GM13977 (cell line): ENCODE measurements at regions not wholly inside any gene's neighbourhood (a gene's known extent, or its start where the extent isn't known, plus 50 kb on each side); places are given as distances from the start of the nearest gene placed in this dataset.

Experiments
- DNase-seq: peaks from one replicate; pipeline ENCODE4 v3.0.0; 2012; ENCODE audit warnings: low spot score
- in situ Hi-C: fragments of 300-500 bp; cut with MboI; formaldehyde crosslinking; loops from one replicate; pipeline ENCODE4 v1.12.0; 2022; ENCODE audit warnings: low sequenced_read_pairs, low pct_unique_long_range_greater_than_20kb, mixed read lengths, inconsistent platforms; ENCODE audit not compliant: unreplicated experiment
- TF ChIP-seq, protein P1 (sequence below): IDR thresholded peaks from 2 replicates; pipeline ENCODE4 v1.5.1; 2012; ENCODE audit warnings: mild to moderate bottlenecking, control low read depth; ENCODE audit not compliant: insufficient read depth; ENCODE audit errors: extremely low read depth, missing control alignments

DNA sequence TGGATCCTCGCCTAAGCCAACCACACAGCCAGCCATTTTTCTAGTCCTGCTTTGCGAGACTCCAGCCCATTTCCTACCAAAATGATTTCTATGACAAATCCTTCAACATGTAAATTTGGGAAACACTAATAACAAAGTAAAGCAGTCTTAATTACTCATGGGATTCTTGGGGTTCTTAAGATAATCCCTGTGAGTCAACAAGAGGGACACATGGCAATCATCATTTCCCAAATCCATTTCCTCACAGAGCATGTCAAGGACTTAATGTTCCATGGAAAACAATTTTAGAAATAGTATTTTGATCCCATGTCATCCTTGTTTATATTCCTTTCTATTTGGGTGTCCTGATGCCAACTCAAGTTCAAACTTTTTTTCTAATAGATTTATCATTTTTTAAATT is 322.7 kb upstream of the NOX3 start:
- TF ChIP-seq, protein P1, sequence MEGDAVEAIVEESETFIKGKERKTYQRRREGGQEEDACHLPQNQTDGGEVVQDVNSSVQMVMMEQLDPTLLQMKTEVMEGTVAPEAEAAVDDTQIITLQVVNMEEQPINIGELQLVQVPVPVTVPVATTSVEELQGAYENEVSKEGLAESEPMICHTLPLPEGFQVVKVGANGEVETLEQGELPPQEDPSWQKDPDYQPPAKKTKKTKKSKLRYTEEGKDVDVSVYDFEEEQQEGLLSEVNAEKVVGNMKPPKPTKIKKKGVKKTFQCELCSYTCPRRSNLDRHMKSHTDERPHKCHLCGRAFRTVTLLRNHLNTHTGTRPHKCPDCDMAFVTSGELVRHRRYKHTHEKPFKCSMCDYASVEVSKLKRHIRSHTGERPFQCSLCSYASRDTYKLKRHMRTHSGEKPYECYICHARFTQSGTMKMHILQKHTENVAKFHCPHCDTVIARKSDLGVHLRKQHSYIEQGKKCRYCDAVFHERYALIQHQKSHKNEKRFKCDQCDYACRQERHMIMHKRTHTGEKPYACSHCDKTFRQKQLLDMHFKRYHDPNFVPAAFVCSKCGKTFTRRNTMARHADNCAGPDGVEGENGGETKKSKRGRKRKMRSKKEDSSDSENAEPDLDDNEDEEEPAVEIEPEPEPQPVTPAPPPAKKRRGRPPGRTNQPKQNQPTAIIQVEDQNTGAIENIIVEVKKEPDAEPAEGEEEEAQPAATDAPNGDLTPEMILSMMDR, result no peak
- in situ Hi-C loops, result no loop called here

DNA sequence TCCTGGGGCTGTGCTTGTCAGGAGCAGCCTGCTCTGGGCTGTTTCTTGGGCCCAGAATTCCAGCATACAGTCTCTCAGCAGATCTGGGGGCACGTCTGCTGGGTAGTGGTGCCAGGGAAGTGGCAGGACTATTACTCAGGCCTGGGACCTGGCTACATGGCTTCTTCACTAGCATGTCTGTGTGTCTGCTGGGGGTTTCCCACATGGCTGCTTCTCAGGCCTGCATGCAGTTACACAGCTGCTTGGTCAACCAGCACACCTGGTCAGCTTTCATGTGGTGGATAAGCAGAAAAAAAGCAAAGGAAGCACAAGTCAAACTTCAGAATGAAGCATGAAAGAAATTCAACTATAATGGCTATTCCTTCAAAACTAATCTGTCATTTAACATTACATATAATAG is 316.2 kb upstream of the NOX3 start:
- no peak for DNase-seq
- TF ChIP-seq, protein P1, result no peak
- in situ Hi-C loops, result no loop called here

More for the DNA sequence above, 322.7 kb upstream of the NOX3 start:
- no peak for DNase-seq

DNA sequence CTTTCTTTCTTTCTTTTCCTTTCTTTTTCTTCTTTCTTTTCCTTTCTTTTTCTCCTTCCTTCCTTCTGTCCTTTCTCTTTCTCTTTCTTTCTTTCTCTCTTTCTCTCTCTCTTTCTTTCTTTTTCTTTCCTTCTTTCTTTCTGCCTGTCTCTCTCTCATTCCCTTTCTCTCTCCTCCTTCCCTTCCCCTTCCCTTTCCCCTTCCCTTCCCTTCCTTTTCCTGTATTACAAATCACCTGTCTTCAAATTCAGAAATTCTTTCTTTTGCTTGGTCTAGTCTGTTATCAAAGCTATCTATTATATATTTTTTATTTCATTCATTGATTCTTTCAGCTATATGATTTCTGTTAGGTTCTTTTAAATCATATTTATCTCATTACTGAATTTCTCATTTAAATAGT is 315.2 kb upstream of the NOX3 start:
- DNase-seq, result no peak
- TF ChIP-seq, protein P1, result no peak
- in situ Hi-C loops, result no loop called here

DNA sequence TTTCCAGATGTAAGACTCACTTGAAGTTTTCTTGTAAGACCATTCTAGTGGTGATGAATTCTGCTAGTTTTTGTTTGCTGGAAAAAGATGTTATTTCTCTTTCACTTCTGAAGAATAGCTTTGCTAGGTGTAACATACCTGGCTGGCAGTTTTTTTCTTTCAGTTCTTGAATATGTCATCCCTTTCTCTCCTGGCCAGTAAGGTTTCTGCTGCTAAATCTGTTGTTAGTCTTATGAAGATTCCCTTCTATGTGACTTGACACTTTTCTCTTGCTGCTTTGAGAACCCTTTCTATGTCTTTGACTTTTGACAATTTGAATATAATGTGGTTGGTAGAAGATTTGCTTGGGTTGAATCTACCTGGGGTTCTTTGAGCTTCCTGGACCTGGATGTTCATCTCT is 314.7 kb upstream of the NOX3 start:
- in situ Hi-C loops, result no loop called here
- no peak for DNase-seq
- TF ChIP-seq, protein P1, result no peak

DNA sequence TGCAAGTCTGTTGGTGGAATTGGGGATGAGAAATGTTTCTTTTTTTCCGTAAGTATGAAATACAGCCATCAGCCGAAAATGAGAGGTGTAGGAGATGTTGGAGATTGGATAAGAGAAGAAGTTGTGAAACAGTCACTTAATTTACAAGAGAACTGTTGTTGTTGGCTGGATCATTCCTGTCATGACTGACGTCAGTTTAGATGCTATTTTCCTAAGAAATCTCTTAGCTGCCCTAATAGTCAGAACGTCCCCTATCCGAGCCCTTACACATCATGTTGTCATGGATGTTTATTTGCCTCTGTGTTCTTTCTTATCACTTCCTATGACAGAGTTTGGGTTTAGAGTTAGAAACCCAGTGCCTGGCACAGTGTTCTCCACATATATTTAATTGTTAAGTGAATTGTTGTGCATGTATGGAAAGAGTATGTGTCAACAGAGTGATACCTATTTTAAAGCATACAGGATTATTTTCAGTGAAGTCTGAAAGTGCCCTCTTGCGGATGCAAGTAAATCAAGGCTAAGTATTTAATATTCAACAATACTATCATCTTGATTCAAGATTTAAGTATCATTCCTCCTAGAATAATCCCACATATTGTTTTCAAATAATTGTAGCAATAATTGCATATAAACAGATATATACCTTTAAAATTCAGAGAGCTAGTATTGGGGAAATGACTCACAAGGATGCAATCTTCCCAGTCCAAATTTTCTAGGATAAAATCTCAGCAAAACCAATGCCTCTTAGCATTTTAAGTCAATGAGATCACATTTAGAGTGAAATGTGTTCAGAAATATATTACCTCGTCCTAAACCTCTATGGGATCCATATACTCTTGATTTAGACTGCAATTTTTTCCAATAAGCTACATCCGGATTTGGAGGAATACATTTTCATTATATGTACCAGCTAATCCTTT is 309.9 kb upstream of the NOX3 start:
- in situ Hi-C loops, result no loop called here
- DNase-seq, result no peak
- TF ChIP-seq, protein P1, result no peak

DNA sequence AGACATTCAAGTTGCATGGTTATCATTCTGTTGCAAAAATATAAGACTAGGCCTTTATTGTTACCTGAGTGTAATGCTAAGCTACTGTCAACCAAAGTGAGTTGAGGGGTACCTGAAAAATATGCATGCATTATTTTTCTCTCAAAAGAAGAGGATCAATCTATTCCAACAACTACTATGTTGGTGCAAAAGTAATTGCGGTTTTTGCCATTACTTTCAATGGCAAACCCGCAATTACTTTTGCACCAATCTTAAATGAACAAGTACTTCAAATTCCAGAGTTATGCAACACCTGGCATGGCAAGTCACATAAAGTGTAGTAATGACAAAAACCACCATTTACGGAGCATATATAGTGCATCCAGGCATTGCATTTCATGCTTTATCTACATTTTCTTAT is 307.0 kb upstream of the NOX3 start:
- in situ Hi-C loops, result no loop called here
- TF ChIP-seq, protein P1, result no peak
- DNase-seq, result no peak
